ENCODE measurements at regions not wholly inside any gene's neighbourhood (a gene's known extent, or its start where the extent isn't known, plus 50 kb on each side); places are given as distances from the start of the nearest gene placed in this dataset.
"Not testable (repeated sequence)": the region's sequence is repeated elsewhere in the genome, so short reads cannot be mapped to it uniquely, and the experiment has no call there.

DNA sequence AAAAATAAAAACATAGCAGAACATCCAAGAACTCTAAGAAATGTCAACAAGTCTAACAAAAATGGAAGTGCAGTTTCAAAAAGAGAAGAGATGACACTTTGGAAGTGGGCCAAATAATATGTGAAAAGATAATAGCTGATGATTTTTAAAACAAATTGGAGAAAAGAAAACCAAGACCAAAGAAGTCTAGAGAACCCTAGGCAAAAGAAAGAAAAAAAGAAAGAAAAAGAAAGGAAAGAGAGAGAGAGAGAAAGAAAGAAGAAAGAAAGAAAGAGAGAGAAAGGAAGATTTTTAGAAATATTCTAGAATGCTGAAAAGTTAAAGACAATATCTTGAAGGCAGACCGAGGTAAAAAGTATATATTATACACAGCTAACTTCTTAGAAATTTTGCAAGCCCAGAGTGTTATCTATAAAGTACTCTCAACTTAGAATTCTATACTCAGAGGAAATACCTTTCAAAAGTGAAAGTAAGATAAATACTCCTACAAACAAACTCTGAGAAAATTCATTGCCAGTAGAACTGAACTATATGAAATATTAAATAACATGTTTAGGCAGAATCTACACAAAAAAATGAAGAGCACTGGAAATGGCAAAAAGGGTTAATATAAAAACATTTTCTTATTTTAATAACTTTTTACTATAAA, 138.7 kb upstream of the SMIM30 start:
- no peak for DNase-seq (ENCODE audit: low read depth in 2 of 2)

DNA sequence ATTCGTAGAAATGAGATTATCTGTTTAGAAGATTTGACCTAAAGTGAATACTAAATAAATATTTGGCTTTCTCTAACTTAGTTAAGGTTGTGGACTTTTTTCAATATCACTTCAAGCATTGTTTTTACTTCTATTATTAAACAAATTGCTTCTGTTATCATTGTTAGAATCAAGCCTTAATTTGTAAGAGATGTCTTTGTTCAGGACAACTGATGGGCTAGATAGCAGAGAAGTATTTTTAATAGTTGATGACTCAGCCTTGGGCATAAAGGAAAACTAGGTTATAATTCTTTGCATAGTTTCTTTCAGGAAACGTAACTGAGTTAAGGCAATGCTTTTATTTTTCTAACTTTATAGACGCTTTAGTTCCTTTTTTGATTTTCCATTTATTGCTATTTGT, 128.8 kb upstream of the SMIM30 start:
- no peak for DNase-seq (ENCODE audit: low read depth in 2 of 2)

DNA sequence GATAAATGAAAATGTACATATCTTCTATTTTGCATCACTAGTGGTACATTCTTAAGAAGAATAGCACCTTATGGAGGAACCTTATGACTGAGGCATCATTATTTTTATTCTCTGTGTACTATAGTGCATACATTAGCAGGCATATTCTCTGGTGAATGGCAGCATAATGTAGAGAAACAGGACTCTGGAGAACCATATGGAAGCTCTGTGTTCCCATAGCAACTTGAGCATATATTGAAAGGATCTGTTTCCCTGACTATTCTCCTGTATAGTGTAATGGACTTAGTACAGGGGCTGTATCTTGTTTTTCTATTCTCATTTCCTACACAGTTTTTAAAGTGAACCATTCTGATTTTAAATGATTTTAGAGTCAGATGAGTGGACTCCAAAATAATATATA, 128.4 kb upstream of the SMIM30 start:
- DNase-seq (ENCODE audit: low read depth in 2 of 2), result no peak

DNA sequence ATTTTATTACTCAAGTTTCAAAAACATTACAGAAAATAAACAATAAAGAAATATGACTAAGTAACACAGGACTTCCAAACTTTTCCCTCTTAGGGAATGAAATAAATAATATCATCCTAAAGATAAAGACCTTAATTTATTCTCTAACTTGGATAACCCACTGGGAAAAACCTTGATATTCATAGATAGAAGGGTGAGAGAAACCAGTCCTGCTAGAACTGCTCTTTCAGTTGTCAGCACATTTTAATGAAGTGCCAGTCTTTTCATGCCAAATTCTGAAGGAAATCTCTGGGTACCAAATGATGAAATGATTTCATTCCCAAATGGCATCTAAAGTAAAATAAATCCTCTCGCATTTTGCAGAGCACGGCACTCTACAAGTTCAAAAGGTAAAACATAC, 114.5 kb upstream of the SMIM30 start:
- no peak for DNase-seq (ENCODE audit: low read depth in 2 of 2)

DNA sequence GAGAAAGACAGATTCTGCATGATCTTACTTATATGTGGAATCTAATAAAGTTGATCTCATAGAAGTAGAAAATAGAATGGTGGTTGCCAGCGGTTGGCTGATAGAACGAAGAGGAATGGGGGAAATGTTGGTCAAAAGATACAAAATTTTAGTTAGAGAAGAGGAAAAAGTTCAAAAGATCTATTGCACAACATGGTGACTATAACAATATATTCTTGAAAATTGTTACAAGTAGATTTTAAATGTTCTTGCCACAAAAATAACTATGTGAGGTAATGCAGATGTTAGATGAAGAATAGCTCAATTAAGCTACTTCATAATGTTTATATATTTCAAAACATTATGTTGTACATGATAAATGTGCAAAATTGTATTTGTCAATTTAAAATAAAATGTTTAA, 112.3 kb upstream of the SMIM30 start:
- no peak for DNase-seq (ENCODE audit: low read depth in 2 of 2)

DNA sequence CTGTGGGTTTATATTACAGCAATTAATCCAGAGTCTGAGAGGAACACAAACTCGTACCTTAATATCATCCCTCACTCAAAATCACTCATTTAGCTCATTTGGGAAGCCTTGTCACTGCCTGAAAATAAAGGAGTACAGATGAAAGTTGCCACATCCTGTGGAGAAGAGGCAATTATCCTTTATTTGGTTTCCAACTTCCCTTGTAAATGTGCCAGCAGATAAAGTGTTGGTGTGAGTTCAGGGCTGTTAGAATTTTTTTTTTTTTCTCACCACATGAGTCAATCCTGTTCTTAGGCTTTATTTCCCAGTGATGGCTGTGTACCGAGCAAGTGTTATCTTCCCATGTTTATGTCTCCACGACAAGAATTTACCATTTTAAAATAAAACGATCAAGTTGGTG, 99.0 kb upstream of the SMIM30 start:
- DNase-seq (ENCODE audit: low read depth in 2 of 2), result no peak

DNA sequence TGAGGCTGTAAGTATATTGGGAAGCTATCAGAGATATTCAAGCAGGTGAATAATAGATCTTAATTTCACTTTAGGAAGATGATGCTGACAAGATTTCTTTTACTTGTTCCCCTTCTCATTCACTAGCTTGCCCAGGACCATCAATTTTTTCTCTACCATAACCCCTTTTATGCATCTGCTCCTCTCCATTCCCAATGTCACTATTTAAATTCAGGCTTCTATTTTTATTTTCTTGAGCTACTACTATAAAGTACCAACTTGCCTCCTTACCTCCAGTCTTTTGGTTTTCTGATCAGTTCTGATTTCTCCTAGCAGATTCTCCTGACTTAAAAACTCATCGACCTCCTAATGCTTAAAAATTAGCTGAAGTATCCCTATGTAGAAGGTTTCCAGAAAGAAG, 97.7 kb upstream of the SMIM30 start:
- no peak for DNase-seq (ENCODE audit: low read depth in 2 of 2)

DNA sequence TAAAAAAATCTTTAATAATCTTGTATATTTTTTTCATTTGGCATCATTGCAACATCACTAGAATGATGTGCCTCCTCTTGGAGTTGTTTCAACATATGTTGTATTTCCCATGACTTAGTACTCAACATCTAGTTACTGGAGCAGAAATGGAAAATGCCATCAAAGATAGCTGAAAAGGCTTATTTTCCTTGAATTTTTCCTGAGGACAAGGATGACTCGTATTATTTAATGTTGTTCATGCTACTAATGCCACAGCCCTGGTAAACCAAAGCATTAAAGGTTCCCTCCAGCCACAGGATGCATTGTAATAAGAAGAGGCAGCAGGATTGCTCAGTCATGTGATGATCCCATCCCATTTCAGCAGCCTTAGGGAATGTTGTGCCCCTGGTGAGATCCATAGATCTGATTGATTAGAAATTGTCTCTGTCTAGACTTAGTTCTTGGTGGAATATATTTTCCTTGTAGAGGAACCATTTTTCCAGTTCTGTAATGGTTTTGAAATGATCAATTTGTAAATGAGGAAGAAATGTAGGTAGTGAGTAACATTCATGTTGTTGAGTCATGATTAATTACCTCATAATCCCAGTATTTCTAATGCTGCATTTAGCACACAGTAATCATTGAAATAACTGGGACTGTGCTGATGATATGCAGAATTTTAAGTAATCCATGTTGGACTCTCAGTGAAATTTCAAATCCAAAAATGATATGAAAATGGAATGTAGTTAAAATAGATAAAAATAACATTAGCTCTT, 91.3 kb upstream of the SMIM30 start:
- no peak for DNase-seq (ENCODE audit: low read depth in 2 of 2)

DNA sequence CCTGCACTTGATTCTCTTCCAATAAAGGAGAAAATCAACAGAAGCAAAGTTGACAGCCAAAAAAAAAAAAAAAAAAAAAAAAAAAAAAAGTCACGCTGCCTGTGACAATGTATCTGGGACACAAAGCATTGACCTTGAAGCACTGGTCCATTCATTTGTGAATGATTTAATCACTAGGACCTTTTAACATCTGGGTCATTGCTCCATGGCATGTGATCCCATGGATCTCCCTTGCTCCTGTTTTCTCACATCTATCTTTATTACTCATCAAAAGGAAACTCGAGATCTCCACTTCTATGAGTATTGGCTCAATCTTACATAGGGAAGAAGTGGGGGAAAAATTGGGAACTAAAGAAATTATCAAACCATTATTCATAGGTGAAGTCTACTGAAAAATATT, 89.6 kb upstream of the SMIM30 start:
- no peak for DNase-seq (ENCODE audit: low read depth in 2 of 2)

DNA sequence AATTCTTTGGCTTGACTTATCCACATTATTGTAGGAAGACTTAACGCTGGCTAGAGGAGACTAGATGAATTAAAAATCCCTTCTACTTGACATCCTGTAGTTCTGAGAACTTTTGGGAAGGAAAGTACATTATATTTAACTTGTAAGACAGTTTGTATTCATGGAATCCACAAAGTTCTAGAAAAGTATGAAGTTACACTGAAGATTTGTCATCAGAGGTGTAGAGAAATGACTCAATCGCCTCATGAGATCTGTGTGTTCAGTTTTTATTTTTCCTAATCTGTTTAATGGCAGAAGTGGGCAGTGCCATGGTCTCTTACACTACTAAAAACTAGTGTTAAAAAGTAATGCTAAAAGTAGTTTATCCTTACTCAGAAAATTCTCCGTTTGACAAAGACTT, 89.1 kb upstream of the SMIM30 start:
- DNase-seq (ENCODE audit: low read depth in 2 of 2), result no peak

DNA sequence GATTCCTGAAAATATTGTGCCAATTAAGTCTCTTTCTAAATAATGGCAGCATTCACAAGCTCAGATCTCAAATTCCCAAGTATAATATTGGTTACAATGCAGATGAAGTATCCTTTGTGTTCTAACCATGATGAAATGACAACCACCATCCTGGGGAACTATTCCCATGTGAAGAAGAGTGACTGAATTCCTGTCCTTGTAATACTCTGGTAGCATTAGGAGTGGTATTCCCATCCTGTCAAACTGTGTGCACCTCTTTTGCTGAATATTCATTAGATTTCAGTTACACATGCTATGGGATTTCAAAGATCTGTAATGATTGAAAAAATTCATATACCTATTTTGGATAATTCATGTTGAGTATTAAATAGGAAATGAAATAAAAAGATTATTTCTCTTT, 86.1 kb upstream of the SMIM30 start:
- no peak for DNase-seq (ENCODE audit: low read depth in 2 of 2)

DNA sequence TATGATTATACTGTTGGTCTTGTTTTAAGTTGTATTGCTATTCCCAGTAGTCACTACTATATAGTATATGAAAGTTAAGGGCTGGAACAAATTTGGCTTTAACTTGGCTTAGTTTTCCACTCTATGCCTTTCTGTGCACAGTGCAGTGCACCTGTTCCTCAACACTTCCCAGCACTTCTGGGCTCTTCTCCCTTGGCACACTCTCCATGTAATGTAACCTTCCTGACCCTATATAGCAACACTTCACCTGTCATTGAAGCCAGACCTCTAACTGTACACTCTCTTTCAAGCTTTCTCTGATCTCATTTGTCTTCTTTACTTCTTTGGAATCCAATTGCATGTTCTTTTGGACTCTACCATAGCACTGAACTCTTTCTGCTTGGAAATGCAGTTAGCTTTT, 83.9 kb upstream of the SMIM30 start:
- DNase-seq (ENCODE audit: low read depth in 2 of 2), result no peak

DNA sequence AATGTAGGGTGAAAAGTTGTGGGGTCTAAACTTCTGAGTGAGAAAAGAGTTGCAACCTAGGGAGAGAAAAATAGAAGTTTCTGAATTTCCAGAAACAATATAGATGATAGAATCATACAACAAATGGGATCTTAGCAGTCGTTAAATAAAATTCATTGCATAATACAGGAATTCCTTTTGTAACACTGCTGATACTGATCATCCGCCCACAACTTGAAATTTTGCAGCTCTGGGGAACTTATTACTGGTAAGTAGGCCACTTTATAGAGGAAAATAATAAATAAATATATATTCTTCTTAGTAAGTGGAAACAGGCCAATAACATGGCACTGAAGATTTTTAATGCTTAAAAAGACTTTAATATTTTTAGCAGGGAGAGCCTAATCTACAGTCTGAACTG, 81.9 kb upstream of the SMIM30 start:
- DNase-seq (ENCODE audit: low read depth in 2 of 2), result no peak

DNA sequence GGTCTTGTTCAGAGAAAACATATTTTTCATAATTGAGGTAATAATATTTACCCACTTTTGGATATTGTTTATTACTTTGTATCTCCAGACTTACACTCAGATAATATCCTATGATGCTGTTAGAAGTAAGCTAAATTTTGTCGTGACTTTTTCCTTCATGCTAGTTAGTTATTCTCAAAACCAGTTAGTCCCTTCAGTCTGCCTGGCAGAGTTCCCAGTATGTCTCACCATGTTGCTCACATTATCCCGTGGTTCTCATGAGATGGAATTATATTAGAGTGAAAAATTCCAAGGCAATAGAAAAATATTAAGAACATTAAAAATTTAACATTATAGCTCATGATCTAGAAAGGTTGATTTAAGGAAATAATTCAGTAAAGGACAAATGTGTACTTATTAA, 81.5 kb upstream of the SMIM30 start:
- no peak for DNase-seq (ENCODE audit: low read depth in 2 of 2)

DNA sequence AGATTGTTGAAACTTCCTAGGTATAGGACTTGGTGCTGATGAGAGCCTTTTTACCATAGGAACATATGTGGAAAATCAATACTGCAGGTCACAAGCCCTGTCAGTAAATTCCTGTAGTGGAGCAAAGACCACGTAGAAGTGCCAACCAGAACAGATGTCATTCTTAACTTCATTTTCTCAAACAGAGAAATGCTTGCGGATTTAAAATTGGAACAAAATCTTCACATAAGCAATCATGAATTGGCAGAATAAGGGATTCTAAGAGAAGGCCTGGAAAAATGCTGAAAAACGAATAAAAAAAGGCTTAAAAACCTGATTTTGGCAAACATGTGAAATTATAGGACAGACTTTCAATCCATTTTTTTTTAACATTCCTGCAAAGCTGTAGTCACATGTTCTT, 80.8 kb upstream of the SMIM30 start:
- DNase-seq (ENCODE audit: low read depth in 2 of 2), result no peak

DNA sequence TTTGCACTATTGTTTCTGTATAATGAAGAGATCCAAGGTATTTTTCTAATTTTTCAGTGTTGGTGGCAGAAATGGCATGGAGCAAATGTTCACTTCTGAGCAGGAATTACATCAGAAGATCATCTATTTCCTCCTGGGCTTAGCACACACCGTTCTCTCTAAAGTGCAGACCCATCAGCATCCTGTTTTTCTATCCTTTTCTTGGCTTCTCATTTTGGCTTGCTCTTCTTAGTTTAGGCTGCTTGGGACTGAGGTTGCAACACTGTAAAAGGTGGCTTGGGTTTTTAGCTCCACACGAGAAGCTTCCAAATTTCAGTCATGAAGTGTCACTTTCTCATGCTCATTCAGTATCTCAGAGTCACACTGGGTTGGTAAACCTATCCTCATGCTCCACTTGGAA, 79.9 kb upstream of the SMIM30 start:
- no peak for DNase-seq (ENCODE audit: low read depth in 2 of 2)

DNA sequence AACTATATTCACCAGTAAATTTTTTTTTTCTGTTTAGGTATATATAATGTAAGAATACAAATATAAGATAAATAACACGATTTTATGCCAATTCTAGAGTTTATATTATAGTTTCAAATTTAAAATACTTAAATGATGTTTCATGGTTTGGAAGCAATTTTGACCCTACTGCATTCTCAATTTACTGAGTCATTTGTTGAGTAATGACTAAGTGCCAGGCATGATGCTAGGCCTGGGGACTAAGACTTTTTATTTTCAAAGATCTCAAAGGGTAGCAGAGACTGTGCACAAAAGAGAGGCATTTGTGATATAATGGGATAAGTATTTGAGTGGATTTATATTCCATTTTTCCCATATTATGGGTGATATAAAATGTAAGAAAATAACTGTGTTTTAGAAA, 78.9 kb upstream of the SMIM30 start:
- DNase-seq (ENCODE audit: low read depth in 2 of 2), result no peak

DNA sequence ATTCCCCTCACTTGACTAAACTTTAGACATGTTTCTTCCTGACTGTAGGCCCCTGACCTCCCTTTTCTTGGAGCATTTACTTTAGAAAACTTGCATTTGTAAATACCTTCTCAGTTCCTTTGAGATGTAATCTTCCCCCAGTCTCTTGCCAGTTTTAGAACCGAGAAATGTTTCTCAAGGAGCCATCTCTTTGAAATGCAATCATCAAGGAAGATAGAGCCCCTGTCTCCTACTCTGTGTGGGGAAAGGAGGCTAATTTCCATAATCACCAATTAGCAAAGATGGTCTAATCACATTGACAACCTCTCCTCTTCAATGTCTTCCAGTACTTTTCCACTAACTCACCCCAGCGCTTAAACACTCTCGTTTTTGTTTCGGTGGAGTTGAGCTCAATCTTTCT, 70.0 kb upstream of the SMIM30 start:
- no peak for DNase-seq (ENCODE audit: low read depth in 2 of 2)

DNA sequence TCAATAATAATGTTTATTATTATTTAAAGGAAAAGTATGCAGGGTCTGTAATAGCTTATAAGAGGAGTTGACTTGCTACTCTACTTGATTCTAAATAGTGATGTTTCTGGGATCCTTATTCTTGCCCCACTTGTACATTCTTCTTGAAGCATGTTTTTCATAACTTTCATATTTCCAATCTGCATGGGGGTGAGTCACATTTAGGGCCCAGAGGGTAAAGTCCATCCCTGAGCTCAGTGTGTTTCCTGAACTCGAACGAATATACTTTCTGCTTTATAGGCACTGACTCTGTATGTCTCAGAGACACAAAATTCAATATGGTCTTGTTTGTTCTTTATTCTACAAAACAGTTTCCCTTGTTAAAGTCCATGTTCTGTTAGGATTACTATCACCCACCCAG, 61.0 kb upstream of the SMIM30 start:
- DNase-seq (ENCODE audit: low read depth in 2 of 2), result no peak

DNA sequence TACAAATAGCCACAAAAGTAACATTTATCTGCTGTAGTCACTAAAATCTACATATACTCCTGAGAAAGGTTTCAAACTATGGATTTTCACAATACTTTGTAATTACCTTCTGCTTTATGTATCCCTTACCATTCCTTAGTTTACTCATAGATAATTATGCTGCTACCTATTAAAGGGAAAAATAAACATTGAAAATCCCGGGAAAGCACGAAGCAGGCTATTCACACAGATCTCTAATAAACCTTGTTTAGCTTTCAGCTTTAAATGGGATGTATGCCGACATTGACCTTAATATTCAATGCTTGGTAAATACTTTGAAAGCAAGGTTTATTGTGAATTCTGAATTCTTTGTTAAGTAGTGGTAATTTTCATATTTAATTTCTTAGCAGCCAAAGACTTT, 58.5 kb upstream of the SMIM30 start:
- DNase-seq (ENCODE audit: low read depth in 2 of 2), result no peak

DNA sequence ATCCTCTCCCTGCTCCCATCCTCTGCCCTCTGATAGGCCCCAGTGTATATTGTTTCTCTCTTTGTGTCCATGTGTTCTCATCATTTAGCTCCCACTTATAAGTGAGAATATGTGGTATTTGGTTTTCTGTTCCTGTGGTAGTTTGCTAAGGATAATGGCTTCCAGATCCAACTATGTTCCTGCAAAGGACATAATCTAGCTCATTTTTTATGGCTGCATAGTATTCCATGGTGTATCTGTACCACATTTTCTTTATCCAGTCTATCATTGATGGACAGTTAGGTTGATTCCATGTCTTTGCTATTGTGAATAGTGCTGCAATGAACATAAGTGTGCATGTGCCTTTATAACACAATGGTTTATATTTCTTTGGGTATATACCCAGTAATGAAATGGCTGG, 57.8 kb upstream of the SMIM30 start:
- not testable (repeated sequence) for DNase-seq (ENCODE audit: low read depth in 2 of 2)

DNA sequence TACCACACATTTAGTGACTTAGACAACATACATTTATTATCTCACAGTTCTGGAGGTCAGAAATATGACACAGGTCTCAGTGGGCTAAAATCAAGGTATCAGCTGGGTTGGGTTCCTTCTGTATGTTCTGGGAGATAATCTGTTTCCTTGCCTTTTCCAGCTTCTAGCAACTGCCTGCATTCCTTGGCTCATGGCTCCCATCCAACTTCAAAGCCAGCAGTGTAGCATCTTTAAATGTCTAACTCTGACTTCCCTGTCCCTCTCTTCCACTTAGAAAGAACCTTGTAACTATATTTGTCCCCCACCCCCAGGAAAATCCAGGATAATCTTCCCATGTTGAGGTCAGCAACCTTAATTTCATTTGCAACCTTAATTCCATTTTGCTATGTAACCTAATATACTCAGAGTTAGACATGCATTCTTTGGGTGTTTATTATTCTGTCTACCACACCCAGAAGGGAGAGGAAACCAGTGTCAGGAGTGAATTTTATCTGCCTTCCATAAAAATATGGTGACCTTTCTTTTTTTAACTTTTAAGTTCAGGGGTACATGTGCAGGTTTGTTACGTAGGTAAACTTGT, 57.3 kb upstream of the SMIM30 start:
- DNase-seq (ENCODE audit: low read depth in 2 of 2), result no peak

DNA sequence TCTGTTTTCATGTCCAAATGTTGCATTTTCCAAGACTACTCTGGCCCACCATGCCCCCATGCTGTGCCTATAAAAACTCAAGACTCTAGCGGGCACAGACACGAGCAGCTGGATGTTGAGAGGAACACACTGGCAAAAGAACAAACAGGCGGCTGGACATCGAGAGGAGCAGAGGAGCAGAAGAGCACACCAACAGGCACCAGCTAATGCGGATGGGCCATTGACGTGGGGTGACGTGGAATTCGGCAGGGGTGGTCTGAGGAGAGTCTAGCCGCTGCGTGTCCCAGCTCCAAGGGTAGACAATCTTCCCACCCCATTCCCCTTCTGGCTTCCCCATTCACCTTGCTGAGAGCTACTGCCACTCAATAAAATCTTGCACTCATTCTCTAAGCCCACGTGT, 54.4 kb upstream of the SMIM30 start:
- DNase-seq (ENCODE audit: low read depth in 2 of 2), result no peak

DNA sequence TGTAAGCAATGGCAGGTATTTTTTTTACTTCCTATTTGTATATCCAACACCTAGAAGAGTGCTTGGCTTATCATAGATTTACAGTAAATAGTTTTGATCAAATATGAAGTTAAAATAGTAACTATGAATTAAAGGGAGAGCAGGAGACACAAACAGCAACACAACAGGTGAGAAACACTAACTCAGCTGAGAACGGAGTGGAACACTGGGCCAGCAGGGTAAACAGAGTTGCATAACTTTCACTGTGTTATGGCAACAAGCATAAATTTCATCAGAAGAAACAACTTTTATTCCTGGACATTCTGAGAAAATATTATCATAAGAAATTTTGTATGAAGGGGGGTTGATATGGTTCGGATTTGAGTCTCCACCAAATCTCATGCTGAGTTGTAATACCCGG, 52.2 kb upstream of the SMIM30 start:
- no peak for DNase-seq (ENCODE audit: low read depth in 2 of 2)
